CD4-positive, alpha-beta T cell treated with Interleukin-6 at 100 ng/mL for 8 hours (primary cell): ENCODE measurements at regions not wholly inside any gene's neighbourhood (a gene's known extent, or its start where the extent isn't known, plus 50 kb on each side); places are given as distances from the start of the nearest gene placed in this dataset.
"Not testable (repeated sequence)": the region's sequence is repeated elsewhere in the genome, so short reads cannot be mapped to it uniquely, and the experiment has no call there.

Source experiments
- DNase-seq: peaks from one replicate; pipeline ENCODE4 v3.0.0-alpha.2; 2020; ENCODE audit warnings: mixed read lengths, low spot score

DNA sequence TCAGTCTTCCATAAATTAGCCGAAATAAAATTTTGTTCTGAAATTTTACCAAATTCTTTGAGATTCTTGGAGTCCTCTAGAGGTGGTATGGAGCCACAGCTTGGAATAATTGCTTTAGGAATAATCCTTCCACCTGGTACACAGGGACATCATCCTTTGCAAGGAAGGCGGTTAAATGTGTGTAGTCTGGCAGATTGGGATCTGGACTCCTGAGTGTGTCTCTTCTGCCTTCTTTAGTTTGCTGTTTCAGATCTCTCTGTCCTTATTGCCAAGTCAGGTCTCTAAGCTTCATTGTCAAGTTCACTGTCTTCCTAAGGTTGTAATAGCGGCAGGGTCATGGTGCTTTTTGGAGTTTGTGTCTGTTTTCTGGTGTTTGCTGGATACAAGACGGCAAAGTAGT lies 393.9 kb upstream of the RGS6 start:
- no peak for DNase-seq

DNA sequence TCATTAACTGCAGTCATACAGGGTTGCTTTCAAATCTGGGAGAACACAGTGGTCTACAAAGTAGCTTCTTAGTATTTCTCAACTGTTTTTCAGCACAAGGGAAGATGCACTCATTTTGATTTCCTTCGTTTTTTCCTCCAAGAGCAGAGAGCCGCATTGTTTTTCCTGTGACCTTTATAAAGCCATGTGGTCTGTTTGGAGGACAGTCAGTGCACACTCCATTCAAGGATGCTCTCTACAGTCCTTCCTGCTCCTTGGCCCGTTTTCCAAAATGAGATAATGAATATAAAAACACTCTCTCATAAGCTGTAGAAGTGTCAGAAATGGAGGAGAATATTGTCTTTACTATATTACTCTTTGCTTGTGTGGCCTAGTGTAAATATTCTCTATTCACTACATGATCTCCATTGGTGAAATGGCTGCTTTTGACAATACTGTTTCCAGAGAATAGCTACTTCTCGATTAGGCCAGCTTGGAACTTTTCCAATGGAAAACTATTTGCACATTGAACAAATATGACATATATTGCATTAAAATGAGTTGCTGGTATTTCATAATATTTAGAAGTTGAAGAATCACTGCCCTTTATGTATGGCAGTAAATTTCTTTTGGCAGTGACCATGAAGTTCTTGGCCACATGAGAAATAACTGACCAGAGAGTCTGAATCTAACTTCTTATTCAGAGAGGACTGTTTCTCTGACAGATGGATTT lies 393.1 kb upstream of the RGS6 start:
- no peak for DNase-seq

DNA sequence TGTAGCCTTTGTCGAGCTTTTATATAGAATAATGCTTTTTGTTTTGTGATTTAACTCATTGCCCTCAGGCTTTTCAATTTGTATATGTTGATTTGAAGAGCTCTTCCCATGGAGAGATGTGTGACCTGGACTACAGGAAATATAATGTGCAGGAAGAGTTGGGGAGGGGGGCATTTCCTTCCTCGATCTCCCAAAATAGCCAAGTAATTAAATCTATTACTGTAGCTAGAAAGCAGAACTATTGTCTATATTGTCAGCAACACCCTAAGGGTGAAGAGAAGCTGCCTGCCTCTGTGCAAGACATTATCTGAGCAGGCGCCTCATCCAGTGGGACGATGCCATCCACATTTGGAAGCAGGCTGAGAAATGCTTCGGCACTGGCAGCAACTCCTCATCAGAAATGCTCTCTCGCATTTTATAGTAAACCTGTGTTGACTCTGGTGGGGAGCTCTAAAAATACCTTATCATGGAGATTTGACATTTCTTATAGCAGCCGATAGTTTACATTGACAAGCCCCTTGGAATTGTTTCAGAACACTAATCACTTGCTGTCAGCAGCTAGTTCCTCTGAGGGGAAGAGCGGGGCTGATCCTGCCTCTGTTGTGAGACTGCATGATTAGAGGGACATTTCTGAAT lies 392.5 kb upstream of the RGS6 start:
- DNase-seq = no peak

DNA sequence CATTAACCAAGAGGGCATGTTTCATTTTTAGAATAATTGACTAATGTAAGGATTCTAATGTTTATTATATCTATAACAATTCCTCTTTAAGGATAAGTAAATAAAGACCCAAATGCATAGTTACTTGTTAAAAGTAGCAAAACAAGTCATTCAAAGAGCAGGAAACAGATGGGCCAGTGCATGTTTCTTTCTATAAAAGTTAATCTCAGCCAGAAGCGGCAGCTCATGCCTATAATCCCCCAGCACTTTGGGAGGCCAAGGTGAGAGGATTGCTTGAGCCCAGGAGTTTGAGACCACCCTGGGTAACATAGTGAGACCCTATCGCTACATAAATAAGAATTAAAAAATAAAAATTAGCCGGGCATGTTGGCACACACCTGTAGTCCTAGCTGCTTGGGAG lies 391.0 kb upstream of the RGS6 start:
- no peak for DNase-seq

DNA sequence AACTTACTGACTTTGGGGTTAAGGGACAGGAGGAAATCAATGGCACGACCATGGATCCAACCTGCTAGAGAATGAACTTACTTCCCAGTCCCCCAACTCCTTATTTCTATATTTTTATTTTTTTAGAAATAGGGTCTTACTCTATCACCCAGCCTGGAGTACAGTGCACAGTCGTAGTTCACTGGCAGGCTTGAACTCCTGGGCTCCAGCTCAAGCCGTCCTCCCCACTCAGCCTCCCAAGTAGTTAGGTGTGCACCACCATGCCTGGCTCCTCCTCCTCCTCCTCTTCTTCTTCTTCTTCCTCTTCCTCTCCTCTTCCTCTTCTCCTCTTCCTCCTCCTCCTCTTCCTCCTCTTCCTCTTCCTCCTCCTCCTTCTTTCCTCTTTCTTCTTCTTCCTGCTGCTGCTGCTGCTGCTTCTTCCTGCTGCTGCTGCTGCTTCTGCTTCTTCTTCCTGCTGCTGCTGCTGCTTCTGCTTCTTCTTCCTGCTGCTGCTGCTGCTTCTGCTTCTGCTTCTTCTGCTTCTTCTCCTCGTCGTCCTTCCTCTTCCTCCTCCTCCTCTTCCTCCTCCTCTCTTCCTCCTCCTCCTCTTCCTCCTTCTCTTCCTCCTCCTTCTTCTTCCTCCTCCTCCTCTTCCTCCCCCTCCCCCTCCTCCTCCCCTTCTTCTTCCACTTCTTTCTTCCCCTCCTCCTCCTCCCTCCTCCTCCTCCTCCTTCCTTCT lies 390.1 kb upstream of the RGS6 start:
- DNase-seq = no peak

DNA sequence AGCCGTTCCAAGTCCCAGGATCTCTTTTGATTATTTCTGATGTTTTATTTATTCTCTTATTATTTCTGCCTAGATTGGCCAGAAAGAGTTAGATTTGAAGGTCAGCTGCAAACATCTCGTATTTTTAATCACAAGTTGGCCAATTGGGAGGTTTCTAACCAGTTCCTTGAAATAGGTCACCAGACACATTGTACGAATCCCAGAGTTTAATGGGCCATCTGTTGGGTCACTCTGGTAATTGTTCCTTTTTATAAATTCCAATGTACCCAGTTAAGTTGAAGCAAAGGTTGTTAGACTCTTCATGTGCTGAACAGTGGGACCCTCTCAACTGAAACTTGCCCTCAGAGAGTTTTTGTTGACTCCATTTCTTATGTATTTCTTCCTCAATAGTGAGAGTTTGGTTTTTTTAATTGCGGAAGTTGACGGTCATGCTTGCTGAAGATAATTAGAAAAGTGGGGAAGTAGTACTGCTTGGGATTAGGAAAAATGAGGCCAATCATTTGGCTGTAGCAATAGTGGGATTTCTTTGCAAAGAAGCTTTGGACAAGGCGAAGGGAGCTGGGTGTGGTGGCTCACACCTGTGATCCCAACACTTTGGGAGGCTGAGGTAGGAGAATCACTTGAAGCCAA lies 382.7 kb upstream of the RGS6 start:
- no peak for DNase-seq

DNA sequence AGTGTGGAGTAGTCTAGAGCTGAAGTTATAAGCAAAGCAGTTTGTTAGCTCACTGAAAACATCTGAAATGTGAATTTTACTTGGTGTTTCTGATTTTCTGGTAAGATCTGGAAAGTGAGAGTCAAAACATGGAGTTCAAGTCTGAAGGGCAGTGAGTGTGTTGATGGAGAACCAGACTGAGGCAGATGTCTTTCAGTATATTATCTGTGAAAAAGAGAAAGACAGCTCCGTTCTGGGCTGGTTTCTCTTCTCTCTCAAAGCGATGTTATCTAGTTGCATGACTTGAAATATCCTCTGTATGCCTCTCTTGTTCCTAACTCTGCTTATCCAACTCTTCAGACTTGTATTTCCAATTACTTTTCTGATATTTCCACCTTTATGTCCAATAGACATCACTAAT lies 381.9 kb upstream of the RGS6 start:
- no peak for DNase-seq

DNA sequence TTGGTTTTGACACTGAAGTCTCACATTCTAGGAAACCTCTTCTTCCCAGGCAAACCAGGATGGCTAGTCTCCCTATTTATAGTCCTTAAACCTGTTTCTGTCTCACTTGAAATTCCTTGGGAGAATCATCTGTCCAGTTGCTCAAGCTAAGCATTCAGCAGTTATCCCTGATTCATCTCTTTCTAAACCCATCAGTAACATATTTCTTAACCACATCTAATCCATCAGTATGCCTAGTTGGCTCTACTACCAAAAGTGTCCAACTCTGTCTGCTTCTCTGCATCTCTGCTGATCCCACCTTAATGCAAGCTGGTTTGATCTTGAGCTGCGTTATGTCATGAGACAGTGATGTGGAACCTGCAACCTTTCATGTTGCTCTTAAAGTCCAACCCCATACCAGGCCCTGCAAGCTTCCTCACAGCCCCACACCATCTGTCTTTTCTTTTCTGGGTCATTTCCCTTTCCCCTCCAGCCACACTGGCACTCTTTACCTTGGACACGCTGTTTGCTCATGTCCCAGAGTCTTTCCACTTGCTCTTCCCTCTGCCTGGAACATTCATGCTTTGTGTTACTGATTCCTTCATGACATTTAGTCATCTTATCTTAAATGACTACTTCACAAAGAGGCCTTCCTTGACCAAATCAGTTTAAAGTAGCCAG lies 380.8 kb upstream of the RGS6 start:
- no peak for DNase-seq

DNA sequence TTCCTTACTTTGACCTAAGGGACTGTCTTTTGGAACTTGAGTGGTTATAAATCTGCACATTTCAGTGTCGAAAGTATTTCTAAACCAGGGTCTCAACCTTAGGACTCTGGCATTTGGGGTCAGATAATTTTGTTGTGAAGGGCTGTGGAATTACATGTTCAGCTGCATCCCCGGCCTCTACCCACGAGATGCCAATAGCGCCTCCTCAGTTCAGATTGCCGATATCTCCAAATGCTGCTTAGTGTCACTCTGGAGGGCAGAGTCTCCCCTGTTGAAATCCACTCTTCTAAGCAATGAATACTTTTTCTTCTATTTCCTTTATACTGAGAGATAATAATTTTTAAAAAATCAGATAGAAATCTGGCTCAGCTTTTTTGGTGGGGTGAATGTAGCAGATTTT lies 379.4 kb upstream of the RGS6 start:
- no peak for DNase-seq

DNA sequence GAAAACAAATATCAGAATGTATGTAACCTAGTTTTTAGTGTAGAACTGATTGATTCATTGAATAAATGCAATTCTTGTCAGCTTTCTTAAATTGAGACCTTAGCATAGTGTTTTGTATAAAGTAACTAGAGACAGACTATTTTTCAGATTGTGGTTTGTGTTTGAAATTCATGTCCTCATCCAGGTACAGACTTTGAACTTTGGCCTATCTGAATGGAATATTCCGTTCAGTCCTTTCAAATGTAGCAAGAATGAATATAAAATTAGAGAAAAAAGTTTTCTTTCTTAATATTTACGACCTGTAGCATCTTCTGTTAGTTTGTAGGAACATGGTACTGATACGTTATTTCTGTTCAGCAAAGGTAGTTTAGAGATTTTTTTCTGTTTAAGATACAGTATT lies 378.4 kb upstream of the RGS6 start:
- DNase-seq = no peak

DNA sequence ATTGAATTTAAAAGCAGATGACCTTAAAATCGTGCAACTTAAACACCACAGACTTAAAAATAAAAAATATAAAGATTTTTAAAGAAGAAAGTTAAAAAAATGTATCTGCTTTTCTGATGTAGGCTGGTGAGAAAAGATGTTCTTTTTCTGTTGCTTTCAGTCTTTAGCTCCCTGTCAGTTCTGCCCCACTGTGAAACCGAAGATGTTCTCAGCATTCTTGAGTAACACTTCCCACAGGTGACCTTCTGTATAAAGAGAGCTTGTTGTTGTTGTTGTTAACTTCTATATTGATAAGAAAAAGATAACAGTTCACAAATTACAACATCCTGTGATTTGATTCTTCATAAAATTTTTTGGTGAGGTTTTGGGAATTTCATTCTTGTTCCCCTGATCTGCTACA lies 377.9 kb upstream of the RGS6 start:
- peak; percentile 9 for DNase-seq

DNA sequence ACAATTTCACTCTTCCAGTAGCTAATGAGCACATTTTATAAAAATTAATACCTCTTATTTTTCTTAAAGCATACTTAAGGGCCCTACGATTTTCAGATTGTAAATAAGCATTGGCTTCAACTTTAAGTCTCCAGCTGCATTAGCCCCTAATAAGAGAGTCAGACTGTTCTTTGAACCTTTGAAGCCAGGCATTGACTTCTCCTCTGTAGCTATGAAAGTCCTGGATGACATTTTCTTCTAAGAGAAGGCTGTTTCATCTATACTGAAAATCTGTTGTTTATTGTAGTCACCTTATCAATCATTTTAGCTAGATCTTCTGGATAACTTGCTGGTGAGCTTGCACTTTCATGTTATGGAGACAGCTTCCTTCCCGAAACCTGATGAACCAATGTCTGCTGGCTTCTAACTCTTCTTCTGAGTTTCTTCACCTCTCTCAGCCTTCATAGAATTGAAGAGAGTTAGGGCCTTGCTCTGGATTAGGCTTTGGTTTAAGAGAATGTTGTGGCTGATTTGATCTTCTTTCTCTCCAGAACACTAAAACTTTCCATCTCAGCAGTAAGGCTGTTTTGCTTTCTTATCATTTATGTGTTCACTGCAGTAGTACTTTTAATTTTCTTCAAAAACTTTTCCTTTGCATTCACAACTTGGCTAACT lies 377.1 kb upstream of the RGS6 start:
- DNase-seq = no peak

DNA sequence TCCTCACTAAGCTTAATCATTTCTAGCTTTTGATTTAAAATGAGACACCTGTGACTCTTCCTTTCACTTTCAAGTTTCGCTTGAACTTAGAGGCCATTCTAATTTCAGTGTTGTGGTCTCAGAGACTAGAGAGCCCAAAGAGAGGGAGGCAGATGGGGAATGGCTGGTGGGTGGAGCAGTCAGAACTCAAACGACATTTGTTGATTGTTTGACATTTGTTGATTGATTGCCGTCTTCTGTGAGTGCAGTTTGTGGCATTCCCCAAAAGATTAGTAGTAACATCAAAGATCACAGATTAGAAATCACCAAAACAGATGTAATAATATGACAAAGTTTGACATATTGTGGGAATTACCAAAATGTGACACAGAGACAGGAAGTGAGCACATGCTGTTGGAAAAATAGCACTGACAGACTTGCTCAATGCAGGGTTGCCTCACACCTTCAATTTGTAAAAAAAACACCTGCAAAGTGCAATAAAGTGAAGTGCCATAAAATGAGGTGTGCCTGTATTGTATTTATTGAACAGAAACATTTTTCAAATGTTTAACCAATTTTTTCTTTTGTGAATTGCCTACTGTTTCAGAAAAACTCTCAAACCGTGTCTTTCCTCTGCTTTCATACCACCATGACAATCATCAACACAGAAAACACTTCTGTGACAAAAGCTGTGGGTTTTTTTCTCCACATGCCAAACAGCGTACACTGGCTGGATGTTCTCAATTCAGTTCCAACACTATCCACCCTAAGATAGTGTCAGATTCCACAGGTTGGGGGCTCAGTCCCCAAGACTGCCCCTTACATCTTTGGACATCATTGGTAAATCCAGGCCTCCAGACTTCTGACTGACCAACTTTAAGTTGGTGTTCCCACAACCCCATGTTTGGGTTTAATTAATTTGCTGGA lies 376.3 kb upstream of the RGS6 start:
- DNase-seq = peak; percentile 51

DNA sequence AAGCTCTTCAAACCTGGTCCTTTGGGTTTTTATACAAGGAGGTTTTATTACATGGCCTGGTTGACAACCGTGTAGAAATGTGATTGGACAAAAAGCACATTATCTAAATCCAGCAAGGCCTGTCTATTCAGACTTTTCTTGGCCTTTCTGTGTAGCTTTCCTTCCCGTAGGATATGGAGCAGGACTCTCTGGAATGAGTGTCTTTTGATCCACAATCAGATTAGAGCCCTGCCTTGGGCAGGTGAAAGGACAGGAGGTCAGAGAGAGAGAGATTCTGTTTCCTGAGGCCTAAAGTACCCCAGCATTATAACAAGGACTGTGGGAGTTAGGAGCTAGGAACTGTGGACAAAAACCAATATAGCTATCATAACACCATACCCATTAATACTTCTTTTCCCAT lies 375.5 kb upstream of the RGS6 start:
- DNase-seq = no peak

DNA sequence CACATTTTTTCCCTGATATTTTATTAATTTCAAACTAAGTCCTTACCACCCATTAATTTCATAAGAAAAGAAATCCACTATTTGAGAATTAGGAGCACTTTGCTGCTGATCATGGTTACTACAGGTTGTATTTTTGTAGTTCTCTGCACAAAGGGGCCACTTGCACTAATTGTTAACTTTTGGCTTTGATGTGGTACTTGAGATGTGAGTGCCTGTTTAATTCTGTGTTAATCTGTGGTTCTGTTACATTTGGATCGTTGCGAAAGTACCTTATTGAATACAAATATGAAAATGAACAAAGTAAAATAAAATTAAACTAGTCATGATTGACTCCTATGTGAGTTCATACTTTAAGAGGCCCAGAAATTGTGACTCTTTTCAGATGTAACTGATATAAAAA lies 374.9 kb upstream of the RGS6 start:
- DNase-seq = no peak

DNA sequence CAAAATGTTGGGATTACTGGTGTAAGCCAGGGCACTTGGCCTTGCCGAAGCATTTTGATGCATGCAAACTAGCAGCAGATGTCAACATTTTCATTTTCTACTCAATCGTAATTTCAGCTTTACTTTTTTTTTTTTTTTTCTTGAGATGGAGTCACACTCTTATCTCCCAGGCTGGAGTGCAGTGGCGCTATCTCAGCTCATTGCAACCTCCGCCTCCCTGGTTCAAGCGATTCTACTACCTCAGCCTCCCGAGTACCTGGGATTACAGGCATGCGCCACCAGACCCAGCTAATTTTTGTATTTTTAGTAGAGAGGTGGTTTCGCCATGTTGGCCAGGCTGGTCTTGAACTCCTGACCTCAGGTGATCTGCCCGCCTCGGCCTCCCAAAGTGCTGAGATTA lies 373.3 kb upstream of the RGS6 start:
- DNase-seq = not testable (repeated sequence)

DNA sequence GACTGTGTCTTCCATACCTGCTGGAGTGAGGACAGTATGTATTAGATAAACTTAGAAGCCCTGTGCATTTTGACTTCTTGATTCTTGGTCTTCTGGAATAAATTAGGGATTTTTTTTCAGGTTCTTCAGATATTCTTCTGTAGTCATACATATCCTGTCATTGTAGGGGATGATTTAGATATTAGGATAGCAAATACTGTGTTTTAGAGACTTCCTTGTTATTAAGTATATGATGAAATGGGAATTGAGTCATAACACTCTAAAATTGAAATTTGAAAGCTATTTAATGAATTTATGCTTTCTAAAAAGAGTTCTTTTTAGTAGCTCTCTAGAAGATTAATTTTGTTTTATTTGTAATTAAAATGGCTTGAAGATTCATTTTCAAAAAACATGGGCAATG lies 371.5 kb upstream of the RGS6 start:
- no peak for DNase-seq

DNA sequence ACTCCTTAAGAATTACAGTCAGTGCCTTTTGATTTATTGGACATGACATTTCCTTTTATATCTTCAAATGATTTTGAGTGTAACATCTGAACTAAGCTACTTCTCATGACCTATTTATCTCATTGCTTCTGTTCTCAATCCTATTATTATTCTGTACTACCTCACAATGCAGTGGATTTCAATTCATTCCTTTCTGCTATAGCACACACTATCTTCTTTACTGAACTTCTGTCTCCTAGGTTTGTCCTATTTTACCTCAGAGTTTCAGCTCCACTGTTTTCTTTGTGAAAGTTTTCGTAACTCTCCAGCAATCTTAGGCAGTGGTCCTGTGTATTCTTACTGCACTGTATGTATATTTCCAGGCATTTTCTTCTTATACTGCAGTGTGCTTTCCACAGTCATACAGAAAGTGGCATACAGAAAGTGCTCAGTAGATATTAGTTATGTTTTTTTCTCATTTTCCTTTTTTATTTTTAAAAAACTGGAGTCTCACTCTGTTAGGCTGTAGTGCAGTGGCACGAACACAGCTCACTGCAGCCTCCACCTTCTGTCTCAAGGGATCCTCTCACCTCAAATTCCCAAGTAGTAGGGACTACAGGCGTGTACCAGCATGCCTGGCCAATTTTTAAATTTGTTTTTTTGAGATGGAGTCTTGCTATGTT lies 368.6 kb upstream of the RGS6 start:
- DNase-seq = no peak

DNA sequence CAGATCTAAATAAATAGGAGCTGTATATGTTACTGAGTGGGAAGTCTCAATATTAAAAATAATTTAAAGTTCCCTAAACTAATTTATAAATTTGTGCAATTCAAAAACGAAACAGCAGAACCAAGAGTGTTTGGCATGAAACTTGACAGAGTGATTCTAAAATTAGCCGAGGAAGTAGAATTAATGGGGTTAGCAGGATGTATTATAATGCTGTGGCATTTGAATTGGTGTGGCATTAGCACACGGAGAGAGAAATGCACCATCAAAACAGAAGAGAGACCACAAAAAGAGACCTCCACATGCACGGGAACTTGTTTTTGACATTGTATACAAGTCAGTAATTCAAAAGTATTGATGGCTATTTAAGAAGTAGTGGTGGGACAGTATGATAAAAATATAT lies 366.0 kb upstream of the RGS6 start:
- no peak for DNase-seq

DNA sequence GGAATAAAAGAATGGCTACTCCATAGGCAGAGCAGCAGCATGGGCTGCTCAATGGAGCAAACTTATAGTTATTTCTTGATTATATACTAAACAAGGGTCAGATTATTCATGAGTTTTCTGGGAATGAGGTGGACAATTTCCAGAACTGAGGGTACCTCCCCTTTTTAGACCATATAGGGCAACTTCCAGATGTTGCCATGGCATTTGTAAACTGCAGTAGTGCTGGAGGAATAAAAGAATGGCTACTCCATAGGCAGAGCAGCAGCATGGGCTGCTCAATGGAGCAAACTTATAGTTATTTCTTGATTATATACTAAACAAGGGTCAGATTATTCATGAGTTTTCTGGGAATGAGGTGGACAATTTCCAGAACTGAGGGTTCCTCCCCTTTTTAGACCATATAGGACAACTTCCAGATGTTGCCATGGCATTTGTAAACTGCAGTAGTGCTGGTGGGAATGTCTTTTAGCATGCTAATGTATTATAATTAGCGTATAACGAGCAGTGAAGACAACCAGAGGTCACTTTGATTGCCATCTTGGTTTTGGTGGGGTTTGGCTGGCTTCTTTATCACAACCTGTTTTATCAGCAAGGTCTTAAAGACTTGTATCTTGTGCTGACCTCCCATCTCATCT lies 364.6 kb upstream of the RGS6 start:
- DNase-seq = not testable (repeated sequence)
